ENCODE measurements at regions not wholly inside any gene's neighbourhood (a gene's known extent, or its start where the extent isn't known, plus 50 kb on each side); places are given as distances from the start of the nearest gene placed in this dataset.
A peak's percentile ranks its signal among the peaks of the same experiment; 100 is the strongest.
"Not testable (repeated sequence)": the region's sequence is repeated elsewhere in the genome, so short reads cannot be mapped to it uniquely, and the experiment has no call there.

- H3K4me3 ChIP-seq (ENCODE audit: low read depth, low read length): no peak overlapping the region
- ChIA-PET CTCF (interaction anchor here (0.7 kb wide), 1 partner anchor 11 kb away, joined by 3 read pairs; no protein-coding TSS in a partner anchor), POLR2A (no interaction called here)
- TF ChIP-seq CTCF (IDR thresholded peaks at IDR 0.05; ENCODE audit: insufficient read depth, low read length, missing control alignments): no peak
- no peak for DNase-seq (ENCODE audit: low read depth, low spot score)
These were observed 113.6 kb upstream of the PCLO start for GRCh38 chr7:83276250-83276649.

GRCh38 chr7:83273699-83274098 is 111.0 kb upstream of the PCLO start:
- CTCF ChIA-PET: no interaction called here
- no peak for DNase-seq (ENCODE audit: low read depth, low spot score)
- no peak overlapping the region for H3K4me3 ChIP-seq (ENCODE audit: low read depth, low read length)
- POLR2A ChIA-PET: no interaction called here
- TF ChIP-seq CTCF (IDR thresholded peaks at IDR 0.05; ENCODE audit: insufficient read depth, low read length, missing control alignments): no peak

- TF ChIP-seq CTCF (IDR thresholded peaks at IDR 0.05; ENCODE audit: insufficient read depth, low read length, missing control alignments): peak; percentile 19
- no peak overlapping the region for H3K4me3 ChIP-seq (ENCODE audit: low read depth, low read length)
- DNase-seq (ENCODE audit: low read depth, low spot score): no peak
- POLR2A ChIA-PET: no interaction called here
- CTCF ChIA-PET: interaction anchor here (0.8 to 2.8 kb wide), 5 partner anchors 12 to 533 kb away, joined by 3 to 10 read pairs (median 5); no protein-coding TSS in a partner anchor
These were observed 108.8 kb upstream of the PCLO start for GRCh38 chr7:83271212-83272099.

- no peak for TF ChIP-seq CTCF (IDR thresholded peaks at IDR 0.05; ENCODE audit: insufficient read depth, low read length, missing control alignments)
- ChIA-PET CTCF (interaction anchor here (1.0 to 2.8 kb wide), 3 partner anchors 13 to 532 kb away, joined by 3 to 10 read pairs (median 5); no protein-coding TSS in a partner anchor), POLR2A (no interaction called here)
- no peak overlapping the region for H3K4me3 ChIP-seq (ENCODE audit: low read depth, low read length)
- no peak for DNase-seq (ENCODE audit: low read depth, low spot score)
These were observed 107.7 kb upstream of the PCLO start for GRCh38 chr7:83270407-83270806.

- DNase-seq (ENCODE audit: low read depth, low spot score): no peak
- ChIA-PET CTCF (interaction anchor here (1.9 kb wide), 1 partner anchor 527 kb away, joined by 5 read pairs; no protein-coding TSS in a partner anchor), POLR2A (no interaction called here)
- no peak overlapping the region for H3K4me3 ChIP-seq (ENCODE audit: low read depth, low read length)
- no peak for TF ChIP-seq CTCF (IDR thresholded peaks at IDR 0.05; ENCODE audit: insufficient read depth, low read length, missing control alignments)
These were observed 104.5 kb upstream of the PCLO start for GRCh38 chr7:83267141-83267631.

GRCh38 chr7:83263442-83264034 is 100.9 kb upstream of the PCLO start:
- H3K4me3 ChIP-seq (ENCODE audit: low read depth, low read length); CTCF ChIA-PET; DNase-seq (ENCODE audit: low read depth, low spot score); POLR2A ChIA-PET: not testable (repeated sequence)

All from AG04449 (cell line).